ENCODE measurements at regions not wholly inside any gene's neighbourhood (a gene's known extent, or its start where the extent isn't known, plus 50 kb on each side); places are given as distances from the start of the nearest gene placed in this dataset.

DNA sequence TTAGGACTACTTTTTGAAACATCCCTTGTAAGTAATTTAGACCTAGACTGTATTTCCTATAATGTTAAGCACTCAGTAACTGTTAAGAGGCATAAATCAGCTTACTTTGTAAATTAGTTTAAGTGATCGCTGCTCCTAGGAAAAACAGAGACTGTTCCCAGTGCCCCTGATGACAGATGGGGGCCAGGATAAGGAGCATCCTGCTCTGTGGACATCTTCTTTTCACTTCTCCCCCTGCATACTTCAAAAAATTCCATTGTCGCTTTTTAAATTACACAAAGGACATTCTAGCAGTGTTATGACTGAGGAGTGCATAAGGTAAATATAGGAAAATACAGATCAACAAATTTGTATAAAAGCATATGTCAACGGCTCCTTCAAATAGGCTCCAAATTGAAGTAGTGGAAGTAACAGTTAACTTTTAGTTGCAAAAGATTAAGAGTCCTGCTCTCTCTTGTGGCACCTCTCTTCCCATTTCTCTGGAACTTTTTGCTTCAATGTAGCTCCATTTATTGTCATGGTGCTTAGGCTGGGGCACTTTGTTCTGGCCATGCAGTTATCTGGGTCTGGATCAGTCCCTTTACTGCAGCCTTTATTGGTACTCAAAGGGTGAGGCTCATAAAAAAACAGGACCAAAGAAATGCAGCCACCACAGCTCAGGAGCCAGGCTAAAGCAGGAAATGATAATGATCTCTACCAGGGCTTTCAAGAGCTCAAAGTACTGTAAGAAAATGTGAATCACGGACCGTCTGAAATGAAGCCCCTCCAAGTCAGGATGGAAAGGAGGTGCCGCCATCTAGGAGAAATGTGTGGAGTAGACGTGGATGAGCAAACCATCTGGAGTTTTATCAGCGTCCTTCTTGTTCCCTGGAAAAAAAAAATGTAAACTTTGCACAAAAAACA, 162.1 kb upstream of the ZNF516 start:
- Histone ChIP-seq H2AFZ (ENCODE audit: low read length) (no peak overlapping the region), H3K4me1 (ENCODE audit: control insufficient read depth, extremely low read depth, insufficient read depth, low read length) (no peaks in the 10 kb centered on the region), H3K79me2 (ENCODE audit: control insufficient read depth, insufficient read depth, low read length) (no peaks in the 10 kb centered on the region), H3K27me3 (ENCODE audit: control insufficient read depth, insufficient read depth, low read length) (no peaks in the 10 kb centered on the region), H3K27ac (ENCODE audit: insufficient read depth, low read length) (no peak overlapping the region), H3K9ac (ENCODE audit: insufficient read depth, low read length) (no peak overlapping the region), H3K36me3 (ENCODE audit: control insufficient read depth, insufficient read depth, low read length) (no peaks in the 10 kb centered on the region), H3K9me3 (ENCODE audit: control insufficient read depth, insufficient read depth, low read depth, low read length) (no peaks in the 10 kb centered on the region), H3K4me3 (replicated peaks in 1 of 4; ENCODE audit: control extremely low read depth in 1 of 4, insufficient read depth in 1 of 4, low read depth in 3 of 4, low read length in 4 of 4) (no peak overlapping the region), H4K20me1 (ENCODE audit: control insufficient read depth, extremely low read depth, insufficient read depth, low read length) (no peaks in the 10 kb centered on the region), H3K4me2 (ENCODE audit: extremely low read depth, insufficient read depth, low read length) (no peak overlapping the region)
- TF ChIP-seq EZH2 (IDR thresholded peaks at IDR 0.05; ENCODE audit: low read length, missing control alignments) = no peak
- TF ChIP-seq, protein P1, sequence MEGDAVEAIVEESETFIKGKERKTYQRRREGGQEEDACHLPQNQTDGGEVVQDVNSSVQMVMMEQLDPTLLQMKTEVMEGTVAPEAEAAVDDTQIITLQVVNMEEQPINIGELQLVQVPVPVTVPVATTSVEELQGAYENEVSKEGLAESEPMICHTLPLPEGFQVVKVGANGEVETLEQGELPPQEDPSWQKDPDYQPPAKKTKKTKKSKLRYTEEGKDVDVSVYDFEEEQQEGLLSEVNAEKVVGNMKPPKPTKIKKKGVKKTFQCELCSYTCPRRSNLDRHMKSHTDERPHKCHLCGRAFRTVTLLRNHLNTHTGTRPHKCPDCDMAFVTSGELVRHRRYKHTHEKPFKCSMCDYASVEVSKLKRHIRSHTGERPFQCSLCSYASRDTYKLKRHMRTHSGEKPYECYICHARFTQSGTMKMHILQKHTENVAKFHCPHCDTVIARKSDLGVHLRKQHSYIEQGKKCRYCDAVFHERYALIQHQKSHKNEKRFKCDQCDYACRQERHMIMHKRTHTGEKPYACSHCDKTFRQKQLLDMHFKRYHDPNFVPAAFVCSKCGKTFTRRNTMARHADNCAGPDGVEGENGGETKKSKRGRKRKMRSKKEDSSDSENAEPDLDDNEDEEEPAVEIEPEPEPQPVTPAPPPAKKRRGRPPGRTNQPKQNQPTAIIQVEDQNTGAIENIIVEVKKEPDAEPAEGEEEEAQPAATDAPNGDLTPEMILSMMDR (conservative IDR thresholded peaks at IDR 0.05 in 1 of 2, IDR thresholded peaks at IDR 0.05 in 1 of 2; ENCODE audit: low read depth in 1 of 2, low read length in 2 of 2) = no peak
- DNase-seq (ENCODE audit: low read depth in 2 of 2) = peak in 1 of 2 donors; percentile 11

DNA sequence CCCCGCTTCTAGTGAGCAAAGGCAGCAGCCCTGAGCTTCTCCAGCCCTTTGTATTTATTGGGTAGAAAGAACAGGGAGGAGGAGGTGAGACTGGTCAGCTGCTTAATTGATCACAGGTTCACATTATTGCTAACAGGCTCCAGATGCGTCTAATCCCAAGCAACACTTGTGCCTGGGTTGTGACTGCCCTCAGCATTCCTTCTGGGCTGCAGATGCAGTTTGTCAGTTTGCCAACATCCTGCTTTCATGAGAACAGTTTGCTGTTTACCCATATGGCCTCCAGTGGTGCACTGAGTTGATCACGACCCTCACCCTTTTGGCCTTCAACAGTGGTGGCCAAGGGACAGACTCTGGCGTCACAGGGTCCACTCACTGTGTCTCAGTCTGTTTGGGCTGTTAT, 159.5 kb upstream of the ZNF516 start:
- H3K27me3 ChIP-seq (ENCODE audit: control insufficient read depth, insufficient read depth, low read length) = no peaks in the 10 kb centered on the region
- H4K20me1 ChIP-seq (ENCODE audit: control insufficient read depth, extremely low read depth, insufficient read depth, low read length) = no peaks in the 10 kb centered on the region
- H3K9me3 ChIP-seq (ENCODE audit: control insufficient read depth, insufficient read depth, low read depth, low read length) = no peaks in the 10 kb centered on the region
- H2AFZ ChIP-seq (ENCODE audit: low read length) = no peak overlapping the region
- H3K9ac ChIP-seq (ENCODE audit: insufficient read depth, low read length) = no peak overlapping the region
- no peaks in the 10 kb centered on the region for H3K4me1 ChIP-seq (ENCODE audit: control insufficient read depth, extremely low read depth, insufficient read depth, low read length)
- TF ChIP-seq, protein P1 (conservative IDR thresholded peaks at IDR 0.05 in 1 of 2, IDR thresholded peaks at IDR 0.05 in 1 of 2; ENCODE audit: low read depth in 1 of 2, low read length in 2 of 2) = no peak
- TF ChIP-seq EZH2 (IDR thresholded peaks at IDR 0.05; ENCODE audit: low read length, missing control alignments) = no peak
- H3K27ac ChIP-seq (ENCODE audit: insufficient read depth, low read length) = no peak overlapping the region
- peak in 1 of 2 donors; percentile 19 for DNase-seq (ENCODE audit: low read depth in 2 of 2)
- H3K4me3 ChIP-seq (replicated peaks in 1 of 4; ENCODE audit: control extremely low read depth in 1 of 4, insufficient read depth in 1 of 4, low read depth in 3 of 4, low read length in 4 of 4) = no peak overlapping the region
- no peaks in the 10 kb centered on the region for H3K79me2 ChIP-seq (ENCODE audit: control insufficient read depth, insufficient read depth, low read length)
- H3K36me3 ChIP-seq (ENCODE audit: control insufficient read depth, insufficient read depth, low read length) = no peaks in the 10 kb centered on the region
- no peak overlapping the region for H3K4me2 ChIP-seq (ENCODE audit: extremely low read depth, insufficient read depth, low read length)

DNA sequence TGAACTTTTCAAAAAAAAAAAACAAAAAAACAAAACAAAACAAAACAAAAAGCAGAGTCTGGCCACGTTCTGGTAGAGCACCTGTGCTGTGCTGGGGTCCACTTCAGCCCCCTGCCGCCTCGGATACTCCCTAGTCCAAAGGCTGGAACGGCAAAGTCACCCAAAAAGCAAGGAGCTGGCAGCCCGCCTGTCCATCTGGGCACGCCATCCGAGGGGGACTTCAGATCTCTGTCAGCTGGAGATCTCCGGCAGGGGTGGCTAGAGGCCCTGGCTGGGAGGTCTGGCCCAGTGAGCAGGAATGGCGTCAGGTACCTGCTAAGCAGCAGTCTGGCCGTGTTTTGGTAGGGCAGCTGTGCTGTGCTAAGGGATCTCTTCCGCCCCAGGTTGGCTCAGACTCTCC, 152.3 kb upstream of the ZNF516 start:
- H3K4me3 ChIP-seq (replicated peaks in 1 of 4; ENCODE audit: control extremely low read depth in 1 of 4, insufficient read depth in 1 of 4, low read depth in 3 of 4, low read length in 4 of 4) = no peak overlapping the region
- no peak overlapping the region for H2AFZ ChIP-seq (ENCODE audit: low read length)
- no peak overlapping the region for H3K4me2 ChIP-seq (ENCODE audit: extremely low read depth, insufficient read depth, low read length)
- TF ChIP-seq, protein P1 (conservative IDR thresholded peaks at IDR 0.05 in 1 of 2, IDR thresholded peaks at IDR 0.05 in 1 of 2; ENCODE audit: low read depth in 1 of 2, low read length in 2 of 2) = no peak
- no peak for TF ChIP-seq EZH2 (IDR thresholded peaks at IDR 0.05; ENCODE audit: low read length, missing control alignments)
- H3K27ac ChIP-seq (ENCODE audit: insufficient read depth, low read length) = no peak overlapping the region
- H3K79me2 ChIP-seq (ENCODE audit: control insufficient read depth, insufficient read depth, low read length) = no peaks in the 10 kb centered on the region
- no peaks in the 10 kb centered on the region for H3K27me3 ChIP-seq (ENCODE audit: control insufficient read depth, insufficient read depth, low read length)
- no peaks in the 10 kb centered on the region for H3K4me1 ChIP-seq (ENCODE audit: control insufficient read depth, extremely low read depth, insufficient read depth, low read length)
- no peaks in the 10 kb centered on the region for H4K20me1 ChIP-seq (ENCODE audit: control insufficient read depth, extremely low read depth, insufficient read depth, low read length)
- no peak for DNase-seq (ENCODE audit: low read depth in 2 of 2)
- H3K36me3 ChIP-seq (ENCODE audit: control insufficient read depth, insufficient read depth, low read length) = no peaks in the 10 kb centered on the region
- no peaks in the 10 kb centered on the region for H3K9me3 ChIP-seq (ENCODE audit: control insufficient read depth, insufficient read depth, low read depth, low read length)
- no peak overlapping the region for H3K9ac ChIP-seq (ENCODE audit: insufficient read depth, low read length)

All from fibroblast of lung (primary cell).